Activated CD8-positive, alpha-beta memory T cell treated with anti-CD3 and anti-CD28 coated beads for 4 hours (primary cell): ENCODE measurements at regions not wholly inside any gene's neighbourhood (a gene's known extent, or its start where the extent isn't known, plus 50 kb on each side); places are given as distances from the start of the nearest gene placed in this dataset.
"Not testable (repeated sequence)": the region's sequence is repeated elsewhere in the genome, so short reads cannot be mapped to it uniquely, and the experiment has no call there.

Experiments
- DNase-seq, 2 donors: peaks; one replicate each; pipeline ENCODE4 v3.0.0-alpha.2; 2020; ENCODE audit warnings: low read depth in 2 of 2

GRCh38 chr11:69950120-69950519, 128.0 kb upstream of the ANO1 start:
- DNase-seq = no peak

GRCh38 chr11:69950621-69951020, 127.5 kb upstream of the ANO1 start:
- DNase-seq = no peak

DNA sequence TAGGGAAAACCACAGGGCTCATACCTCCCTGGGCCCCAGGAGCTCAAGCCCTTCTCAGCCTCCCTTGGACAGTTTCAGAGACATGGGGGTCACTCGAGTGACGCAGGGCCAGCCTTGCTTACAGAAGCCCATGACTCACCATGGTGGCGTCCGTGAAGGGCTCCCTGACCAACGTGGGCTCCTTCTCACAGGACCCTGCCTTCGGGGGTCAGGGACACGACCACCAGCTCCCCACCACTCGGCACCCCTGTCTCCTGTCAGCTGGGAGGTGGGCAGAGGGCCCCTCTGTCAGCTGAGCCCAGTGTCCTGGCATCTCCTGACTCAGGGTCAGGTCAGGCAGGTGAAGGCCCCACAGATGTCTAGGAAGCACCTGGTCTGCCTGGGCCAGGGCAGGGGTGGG, 126.3 kb upstream of the ANO1 start:
- no peak for DNase-seq

- not testable (repeated sequence) for DNase-seq
Observed at GRCh38 chr11:69952229-69952975, 125.7 kb upstream of the ANO1 start.

- DNase-seq = no peak
Observed at GRCh38 chr11:69953356-69953755, 124.8 kb upstream of the ANO1 start.

DNA sequence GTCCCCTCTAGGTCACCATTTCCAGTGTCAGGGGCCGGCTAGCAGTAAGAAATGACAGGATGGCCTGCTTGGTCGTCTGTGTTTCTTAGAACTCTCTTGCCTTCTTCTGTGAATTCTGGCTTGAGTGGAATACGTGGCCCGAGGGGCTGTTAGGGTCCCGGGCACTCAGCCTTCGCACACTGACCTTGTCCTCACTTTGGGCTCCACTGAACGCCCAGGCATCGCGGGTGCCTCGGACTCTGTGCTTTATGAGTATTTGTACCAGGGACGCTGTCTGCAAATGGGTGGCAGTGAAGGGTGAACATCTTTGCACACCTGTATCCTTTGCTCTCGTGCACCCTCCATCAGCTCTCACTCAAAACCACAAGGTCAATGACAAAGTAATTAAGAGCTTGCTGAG, 123.4 kb upstream of the ANO1 start:
- DNase-seq = no peak

GRCh38 chr11:69956669-69957190, 121.4 kb upstream of the ANO1 start:
- no peak for DNase-seq

DNA sequence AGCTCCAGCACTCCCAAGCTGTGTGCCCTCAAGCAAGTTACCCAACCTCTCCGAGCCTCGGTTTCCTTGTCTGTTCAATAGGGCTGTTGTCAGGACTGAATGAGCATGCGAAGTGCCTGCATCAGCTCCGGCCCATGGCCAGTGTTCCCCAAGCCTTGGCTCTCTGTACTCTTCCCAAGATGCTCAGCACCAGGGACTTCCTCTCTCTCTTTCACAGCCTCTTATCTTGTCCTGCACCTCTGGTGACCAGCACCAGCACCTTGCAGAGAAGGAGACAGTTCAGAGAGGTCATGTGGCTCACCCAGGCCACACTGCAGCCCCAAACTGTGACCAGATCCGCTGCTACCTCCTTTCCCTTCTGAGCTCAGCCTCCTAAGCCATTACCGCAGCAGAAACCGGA, 120.3 kb upstream of the ANO1 start:
- no peak for DNase-seq

DNA sequence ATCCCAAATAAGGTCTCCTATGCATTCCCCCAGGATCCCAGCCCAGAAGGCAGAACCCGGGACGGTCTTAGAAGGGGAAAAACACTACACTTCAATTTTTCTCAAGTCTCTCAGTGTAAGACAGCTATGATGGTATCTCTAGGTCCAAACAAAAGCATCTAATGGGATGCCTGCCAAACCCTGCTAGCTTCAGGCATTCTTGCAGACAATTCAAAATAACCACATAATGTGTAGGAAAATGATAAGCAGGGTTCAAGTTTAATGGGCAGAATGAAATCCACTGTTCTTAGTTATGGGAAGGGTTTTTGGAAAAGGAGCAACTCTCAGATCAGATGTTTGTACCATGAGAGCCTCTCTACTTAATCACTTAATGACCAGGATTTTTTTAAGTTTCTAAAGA, 119.8 kb upstream of the ANO1 start:
- no peak for DNase-seq

DNA sequence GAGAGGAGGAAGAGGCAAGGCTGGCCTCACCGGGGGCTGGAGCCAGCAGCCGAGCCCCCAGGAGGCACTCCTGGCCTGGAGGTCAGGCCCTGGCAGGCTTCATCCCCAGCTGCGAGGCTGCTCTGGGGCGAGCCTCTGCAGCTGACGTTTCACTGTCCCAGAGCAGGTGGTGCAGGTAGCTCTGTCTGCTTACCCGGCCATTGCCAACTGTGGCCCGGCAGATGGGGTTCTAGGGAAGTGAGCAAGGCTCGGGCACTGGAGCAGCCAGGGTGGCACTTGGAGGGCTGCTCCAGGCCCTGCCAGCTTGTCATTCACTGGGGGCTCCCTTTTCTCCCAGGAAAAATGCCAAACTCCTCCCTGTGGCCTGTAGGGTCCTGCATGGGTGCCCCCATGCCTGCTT, 118.7 kb upstream of the ANO1 start:
- DNase-seq = no peak

DNA sequence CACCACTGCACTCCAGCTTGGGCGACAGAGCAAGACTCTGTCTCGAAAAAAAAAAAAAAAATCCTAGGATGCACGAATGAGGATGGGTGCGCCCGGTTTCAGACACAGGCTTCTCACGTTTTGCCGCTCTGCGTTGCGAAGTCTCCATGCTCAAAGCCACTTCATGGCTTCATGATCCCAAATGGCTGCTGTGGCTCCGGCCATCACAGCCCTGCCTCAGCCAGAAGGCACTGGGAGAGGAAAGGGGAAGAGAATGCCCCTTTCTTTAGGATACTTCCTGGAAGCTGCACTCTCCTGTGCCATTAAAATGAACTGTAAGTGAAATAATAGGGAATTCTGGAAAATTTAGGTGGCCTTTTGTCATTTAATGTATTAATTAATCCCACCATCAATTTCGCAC, 116.4 kb upstream of the ANO1 start:
- DNase-seq = no peak

GRCh38 chr11:69962152-69962551, 116.0 kb upstream of the ANO1 start:
- no peak for DNase-seq

DNA sequence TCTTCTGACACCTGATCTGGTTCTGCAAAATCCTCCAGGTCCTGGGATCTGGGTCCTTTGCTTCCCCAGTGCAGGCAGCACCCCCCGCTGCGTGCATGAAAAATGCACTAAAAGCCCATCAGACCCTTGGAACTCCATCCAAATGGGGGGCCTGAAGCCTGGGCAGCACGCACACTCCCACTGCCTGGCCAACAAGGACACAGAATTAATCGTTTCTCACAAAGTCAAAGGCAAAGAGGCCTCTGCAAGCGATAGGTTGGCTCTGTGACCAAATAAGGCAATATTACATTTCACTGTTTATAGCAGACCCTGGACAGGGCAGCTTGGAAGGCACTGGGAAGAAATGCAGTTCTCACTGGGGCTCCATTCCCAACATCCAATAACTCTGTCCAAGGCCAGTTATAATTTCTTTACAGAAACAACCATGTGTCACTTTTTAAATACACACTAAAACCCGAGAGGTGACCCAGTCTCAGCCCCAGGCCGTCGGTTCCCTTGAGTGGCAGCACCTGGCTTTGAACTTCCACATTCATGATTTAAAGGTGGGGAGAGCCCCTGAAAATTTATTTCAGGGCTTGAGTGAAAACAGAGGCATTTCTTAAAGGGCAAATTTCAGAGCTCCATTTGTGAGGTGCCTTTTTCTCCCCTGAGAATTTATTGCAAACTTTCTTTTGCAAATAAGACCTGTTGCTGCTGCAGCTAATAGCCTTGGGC, 114.4 kb upstream of the ANO1 start:
- DNase-seq = no peak

GRCh38 chr11:69964247-69964643, 113.9 kb upstream of the ANO1 start:
- no peak for DNase-seq

GRCh38 chr11:69965821-69966582, 112.1 kb upstream of the ANO1 start:
- DNase-seq = no peak

DNA sequence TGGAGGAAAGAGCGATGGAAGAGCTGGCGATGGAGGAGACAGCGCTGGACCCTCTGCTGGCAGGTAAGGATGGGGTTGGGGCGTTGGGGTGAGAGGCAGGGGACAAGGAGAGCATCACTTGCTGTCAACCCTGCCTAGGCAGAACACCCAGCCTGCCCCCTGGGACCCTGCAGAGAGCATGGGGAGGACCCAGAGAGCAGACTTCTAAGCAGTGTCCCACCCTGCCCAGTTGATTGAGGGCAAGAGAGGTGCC, 111.6 kb upstream of the ANO1 start:
- no peak for DNase-seq

GRCh38 chr11:69966910-69967483, 111.1 kb upstream of the ANO1 start:
- DNase-seq = no peak

DNA sequence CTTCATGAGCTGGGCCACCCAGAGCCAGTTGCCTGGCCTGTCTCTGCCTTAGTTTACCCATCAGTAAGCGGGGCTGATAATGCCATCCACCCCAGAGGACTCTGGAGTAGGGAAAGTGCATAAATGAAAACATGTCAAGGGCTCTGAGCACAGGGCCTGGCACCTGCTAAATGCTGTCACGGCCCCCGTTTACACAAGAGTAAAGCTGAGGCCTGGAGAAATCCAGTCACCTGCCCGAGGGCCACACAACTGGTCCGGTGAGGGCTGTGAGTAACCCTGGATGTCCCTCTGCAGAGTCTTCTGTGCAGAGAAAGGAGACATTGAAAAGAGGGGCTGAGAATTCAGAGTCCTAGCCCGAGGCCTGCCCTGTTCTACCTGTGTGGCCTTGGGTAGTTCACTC, 110.6 kb upstream of the ANO1 start:
- no peak for DNase-seq

- no peak for DNase-seq
Observed at GRCh38 chr11:69968396-69969347, 109.4 kb upstream of the ANO1 start.

DNA sequence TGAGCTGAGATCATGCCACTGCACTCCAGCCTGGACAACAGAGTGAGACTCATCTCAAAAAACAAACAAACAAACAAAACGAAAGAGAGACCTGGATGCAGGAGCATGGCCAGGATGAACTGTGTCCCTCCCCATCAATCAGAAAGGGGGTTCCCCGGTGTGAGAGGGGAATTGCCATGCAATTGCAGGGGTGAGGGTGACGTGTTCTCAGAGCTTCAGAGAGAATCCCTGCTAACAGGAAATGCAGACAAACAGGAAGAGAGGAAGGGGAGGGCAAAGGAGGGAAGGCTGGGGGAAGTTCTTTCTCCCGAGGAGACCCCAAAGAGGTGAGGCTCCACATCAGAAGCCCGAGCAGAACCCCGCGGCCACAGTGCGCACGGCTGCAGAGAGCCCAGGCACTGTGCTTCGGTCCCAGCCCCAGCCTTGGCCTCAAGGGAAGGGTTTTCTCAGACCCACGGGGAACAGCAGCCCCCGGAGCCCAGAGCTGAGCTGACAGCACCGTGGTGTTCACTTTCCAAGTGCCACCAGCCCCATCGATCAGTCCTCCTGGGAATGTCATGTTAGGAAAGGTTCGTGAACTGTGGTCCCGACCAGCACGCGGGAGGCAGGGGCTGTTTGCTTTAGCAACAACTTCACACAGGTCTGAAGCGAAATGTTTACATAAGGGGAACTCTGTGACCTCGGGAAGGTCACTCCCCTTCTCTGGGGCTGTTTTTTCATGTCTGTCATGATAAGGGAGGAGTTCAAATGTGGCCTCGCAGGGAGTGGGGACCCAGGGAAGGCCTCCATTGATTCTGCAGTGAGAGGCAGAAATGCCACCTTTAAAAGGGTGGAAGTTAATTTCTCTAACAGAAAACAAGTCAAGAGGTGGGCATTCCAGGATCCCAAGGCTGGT, 108.0 kb upstream of the ANO1 start:
- no peak for DNase-seq
